Hindlimb muscle (tissue), 1 donor: ENCODE measurements at regions not wholly inside any gene's neighbourhood (a gene's known extent, or its start where the extent isn't known, plus 50 kb on each side); places are given as distances from the start of the nearest gene placed in this dataset.
"Not testable (repeated sequence)": the region's sequence is repeated elsewhere in the genome, so short reads cannot be mapped to it uniquely, and the experiment has no call there.

Experiments used
- DNase-seq: peaks from one replicate; pipeline ENCODE4 v3.0.0-alpha.2; 2013

DNA sequence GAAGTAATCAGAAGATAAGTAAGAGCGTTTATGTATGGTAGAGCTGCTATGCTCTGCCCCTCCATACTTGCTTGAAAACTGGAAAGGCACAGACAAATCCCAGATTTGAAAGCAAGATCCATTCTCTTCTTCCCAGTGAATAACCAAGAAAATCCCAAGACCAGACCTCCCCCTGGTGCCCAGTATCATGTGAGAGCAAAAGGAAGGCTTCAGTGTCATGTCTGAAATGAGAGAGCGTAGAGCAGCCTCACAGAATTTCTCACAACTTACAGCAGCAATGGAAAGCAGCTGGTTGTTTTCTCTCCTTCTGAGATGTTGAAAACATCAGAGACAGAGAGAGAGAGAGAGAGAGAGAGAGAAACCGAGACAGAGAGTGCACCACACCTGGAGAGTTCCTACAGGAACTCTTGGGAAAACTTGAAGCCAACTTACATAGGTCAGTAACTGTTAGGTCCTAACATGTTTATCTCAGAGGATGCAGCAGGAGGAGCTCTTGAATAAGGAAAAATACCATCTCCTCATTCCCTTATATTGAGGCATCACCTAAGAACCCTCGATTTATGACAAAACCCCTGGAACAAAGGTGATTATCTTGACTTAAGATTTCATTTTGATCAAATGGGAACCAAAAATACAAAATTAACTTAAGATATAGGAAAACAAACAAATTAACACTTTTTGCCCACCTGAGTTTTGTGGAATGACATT lies 273.3 kb downstream of the NSUN3 start:
- DNase-seq = peak; percentile 24

GRCh38 chr3:94345101-94345500 lies 282.2 kb downstream of the NSUN3 start:
- no peak for DNase-seq

- DNase-seq = no peak
These were observed 286.5 kb downstream of the NSUN3 start for GRCh38 chr3:94349310-94349878.

GRCh38 chr3:94356581-94356980 lies 293.7 kb downstream of the NSUN3 start:
- DNase-seq = no peak

- no peak for DNase-seq
These were observed 297.1 kb downstream of the NSUN3 start for GRCh38 chr3:94359996-94360395.

GRCh38 chr3:94360987-94361386 lies 298.1 kb downstream of the NSUN3 start:
- peak; percentile 64 for DNase-seq

GRCh38 chr3:94362393-94362792 lies 299.5 kb downstream of the NSUN3 start:
- DNase-seq = no peak

DNA sequence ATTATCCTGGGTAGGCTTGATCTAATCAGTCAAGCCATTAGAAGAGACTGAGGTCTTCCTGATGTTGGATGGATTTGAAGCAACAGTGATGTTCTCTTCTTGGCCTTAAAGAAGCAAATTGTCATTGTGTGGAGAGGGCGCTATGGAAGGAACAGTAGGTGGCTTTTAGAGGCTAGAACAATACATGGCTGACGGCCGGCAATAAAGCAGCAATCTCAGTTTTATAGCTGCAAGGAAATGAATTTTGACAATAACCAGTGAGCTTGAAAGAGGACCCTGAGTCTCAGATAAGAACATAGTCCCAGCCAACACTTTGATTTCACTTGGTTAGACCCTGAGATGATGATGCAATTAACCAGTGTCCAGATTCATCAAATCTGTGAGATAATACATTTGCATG lies 302.1 kb downstream of the NSUN3 start:
- DNase-seq = no peak

- DNase-seq = no peak
These were observed 309.2 kb downstream of the NSUN3 start for GRCh38 chr3:94372026-94372425.

DNA sequence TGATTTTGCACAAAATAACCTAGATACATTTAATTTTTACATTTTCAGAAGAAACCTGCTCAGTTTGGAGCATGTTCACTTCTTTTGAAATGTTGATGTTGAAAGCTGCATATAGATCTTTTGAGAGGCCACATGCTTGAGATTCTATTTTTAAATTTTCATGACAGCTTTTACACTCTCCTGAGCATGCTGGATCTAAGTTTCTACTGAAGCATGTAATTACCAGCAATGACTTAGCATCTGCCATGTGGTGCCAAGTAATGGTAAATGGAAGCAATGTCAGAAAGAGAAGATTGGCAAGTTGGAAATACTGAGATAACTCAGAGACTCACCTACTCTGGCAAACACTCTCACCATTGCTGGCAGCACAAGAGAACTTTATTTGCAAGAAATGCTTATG lies 310.6 kb downstream of the NSUN3 start:
- DNase-seq = no peak

GRCh38 chr3:94374439-94375161 lies 311.7 kb downstream of the NSUN3 start:
- DNase-seq = no peak

DNA sequence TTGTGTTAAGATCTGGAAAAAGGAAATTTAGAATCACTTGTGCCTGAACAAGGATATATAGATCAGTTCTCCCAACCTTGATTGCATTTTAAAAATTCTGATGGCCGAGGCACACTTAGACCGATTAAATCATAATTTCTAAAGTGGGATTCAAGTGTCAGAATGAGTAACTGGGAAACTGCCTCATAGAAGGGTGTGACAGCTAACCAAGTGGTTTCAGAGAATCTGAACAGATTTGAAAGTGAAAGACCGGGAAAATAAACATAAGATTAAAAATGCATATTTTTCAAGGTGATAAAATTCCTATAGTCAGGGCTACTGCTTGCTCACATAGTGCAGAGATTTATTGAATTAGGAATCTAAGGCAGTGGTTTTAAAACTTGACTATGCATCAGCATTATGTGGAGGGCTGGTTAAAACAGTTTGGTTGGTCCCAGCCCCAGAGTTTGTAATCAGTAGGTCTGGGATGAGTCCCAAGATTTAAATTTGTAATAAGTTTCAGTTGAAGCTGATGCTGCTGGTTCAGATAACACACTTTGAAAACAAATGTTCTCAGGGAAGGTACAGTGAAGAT lies 314.3 kb downstream of the NSUN3 start:
- DNase-seq = not testable (repeated sequence)

- not testable (repeated sequence) for DNase-seq
These were observed 315.0 kb downstream of the NSUN3 start for GRCh38 chr3:94377863-94378262.

GRCh38 chr3:94378322-94378721 lies 315.5 kb downstream of the NSUN3 start:
- DNase-seq = no peak

- no peak for DNase-seq
These were observed 316.4 kb downstream of the NSUN3 start for GRCh38 chr3:94379264-94379663.

DNA sequence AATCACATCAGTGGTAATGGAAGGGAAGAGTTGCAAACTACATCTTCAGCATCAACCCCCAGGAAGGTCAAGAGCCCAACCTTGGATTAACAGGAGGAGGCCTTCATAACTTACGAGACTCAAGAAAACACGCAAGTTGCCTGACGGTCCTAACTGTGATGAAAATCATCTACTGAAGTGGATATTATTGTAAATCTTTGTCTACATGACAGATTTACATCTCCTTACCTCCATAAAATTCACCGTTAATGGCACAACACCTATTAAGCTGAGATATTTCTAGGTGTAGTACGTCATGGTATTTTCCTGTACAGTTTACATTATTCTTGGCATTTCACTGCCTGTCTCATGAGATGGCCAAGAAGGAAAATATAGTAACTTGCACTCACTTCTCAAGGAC lies 332.0 kb downstream of the NSUN3 start:
- no peak for DNase-seq

DNA sequence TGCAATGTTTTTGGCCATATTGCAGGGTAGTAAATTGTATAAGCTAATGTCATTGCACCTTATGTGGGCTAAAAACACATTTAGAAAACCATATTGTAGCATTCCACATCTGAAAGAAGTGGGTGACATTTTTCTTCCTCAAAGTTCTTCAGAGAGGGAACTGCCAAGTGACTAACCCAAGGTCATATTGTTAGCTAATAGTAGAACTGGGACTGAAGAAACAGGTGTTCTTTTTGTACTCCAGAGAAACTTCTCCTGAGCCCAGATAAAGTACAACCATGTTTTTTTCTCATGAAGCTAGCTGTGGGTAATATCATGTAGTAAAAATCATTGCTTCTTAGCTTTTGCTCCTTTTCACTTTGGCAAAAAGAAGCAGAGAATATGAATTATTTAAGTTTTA lies 333.0 kb downstream of the NSUN3 start:
- no peak for DNase-seq

- DNase-seq = no peak
These were observed 335.2 kb downstream of the NSUN3 start for GRCh38 chr3:94398036-94398435.

GRCh38 chr3:94401466-94401865 lies 338.6 kb downstream of the NSUN3 start:
- DNase-seq = no peak

DNA sequence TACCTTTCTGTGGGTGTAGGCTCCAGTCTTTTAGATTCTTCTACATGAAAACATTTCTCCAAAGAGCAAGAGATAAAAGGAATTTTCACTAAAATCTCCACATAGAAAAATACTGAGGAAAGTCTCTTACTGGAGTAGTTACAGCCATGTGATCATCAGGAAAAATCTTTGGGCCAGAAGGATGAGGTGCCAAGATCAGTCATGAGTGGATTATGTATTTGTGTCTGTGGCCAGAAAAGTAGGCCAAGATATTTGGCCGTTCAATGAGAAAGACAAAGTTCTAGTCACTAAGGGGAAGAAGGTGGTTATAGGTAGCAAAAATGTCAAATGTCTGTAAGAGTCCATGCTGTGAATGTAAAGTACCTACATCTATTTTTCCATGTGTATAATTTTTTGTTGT lies 339.3 kb downstream of the NSUN3 start:
- peak; percentile 37 for DNase-seq

DNA sequence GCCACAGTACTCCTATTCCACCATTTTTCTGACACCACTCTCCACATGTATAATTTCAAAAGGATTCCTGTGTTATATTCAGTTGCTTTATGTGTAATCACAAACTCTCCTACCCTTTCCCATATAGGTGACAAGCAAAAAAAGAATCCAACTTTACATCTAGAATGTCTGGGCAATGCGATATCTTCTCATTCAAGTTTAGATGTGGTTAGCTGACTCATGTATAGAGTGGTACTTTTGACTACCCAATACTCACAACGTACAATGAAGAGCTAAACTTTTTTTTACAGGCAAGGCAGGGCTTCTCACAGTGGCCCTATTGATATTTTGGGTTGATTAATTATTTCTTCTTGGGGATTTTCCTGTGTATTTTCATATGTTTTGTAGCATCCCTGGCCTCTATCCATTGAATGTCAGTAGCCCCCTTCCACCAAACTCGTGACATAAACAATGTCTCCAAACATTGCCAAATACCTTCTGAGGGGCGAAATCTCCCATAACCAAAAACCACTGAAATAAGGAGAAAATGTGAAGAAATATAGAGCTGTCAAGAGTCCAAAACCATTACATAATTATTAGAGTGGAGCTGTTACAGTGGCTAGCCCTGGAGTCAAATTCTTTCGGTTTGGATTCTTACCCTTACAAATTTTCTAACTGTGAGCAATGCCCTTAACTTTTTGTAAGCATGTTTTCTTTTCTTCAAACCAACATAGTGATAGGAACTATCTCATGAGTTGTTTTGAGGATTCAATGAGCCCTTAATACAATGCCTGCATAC lies 342.6 kb downstream of the NSUN3 start:
- no peak for DNase-seq

DNA sequence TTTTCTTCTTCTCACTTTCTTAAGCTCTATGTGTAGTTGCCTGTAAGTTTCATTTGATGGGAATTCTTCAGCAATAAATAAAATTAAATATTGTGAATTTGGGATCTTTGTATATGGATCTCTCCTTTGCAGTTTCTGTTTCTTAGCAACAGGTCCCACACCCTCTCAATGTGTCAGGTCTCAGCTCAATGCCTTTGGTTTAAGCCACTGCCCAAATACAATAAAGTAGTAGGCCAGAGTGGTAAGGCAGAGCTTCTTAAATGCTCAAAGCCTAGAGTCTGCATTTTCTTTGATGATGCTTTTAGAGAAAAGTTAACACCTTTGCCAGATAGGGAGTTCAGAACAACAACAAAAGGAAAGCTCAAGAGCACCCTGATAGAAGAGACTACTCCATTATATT lies 343.7 kb downstream of the NSUN3 start:
- DNase-seq = no peak

DNA sequence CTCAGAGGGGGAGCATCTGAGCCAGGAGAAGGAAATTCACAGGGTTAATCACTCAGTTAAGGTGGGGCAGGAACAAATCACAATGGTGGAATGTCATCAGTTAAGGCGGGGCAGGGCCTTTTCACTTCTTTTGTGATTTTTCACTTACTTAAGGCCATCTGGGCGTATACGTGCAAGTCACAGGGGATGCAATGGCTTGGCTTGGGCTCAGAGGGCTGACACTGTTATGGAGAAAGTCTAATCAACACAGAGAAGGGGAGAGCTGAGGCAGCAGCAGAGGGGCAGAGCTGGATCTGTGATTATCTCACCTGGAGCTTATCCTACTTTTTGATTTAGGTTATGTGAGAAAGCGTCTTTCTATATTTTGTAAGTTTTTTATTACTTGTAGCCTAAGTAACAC lies 350.1 kb downstream of the NSUN3 start:
- not testable (repeated sequence) for DNase-seq
